Limb (tissue), 2 donors: ENCODE measurements at regions not wholly inside any gene's neighbourhood (a gene's known extent, or its start where the extent isn't known, plus 50 kb on each side); places are given as distances from the start of the nearest gene placed in this dataset.
A peak's percentile ranks its signal among the peaks of the same experiment; 100 is the strongest.

Experiments used
- DNase-seq, 2 donors: peaks; one replicate each; pipeline ENCODE4 v3.0.0-alpha.2; 2016; ENCODE audit errors: extremely low spot score in 2 of 2

GRCh38 chr6:95352064-95352795, 225.1 kb upstream of the MANEA start:
- peak in 1 of 2 donors; percentile 13 for DNase-seq

- DNase-seq, result no peak
Observed at GRCh38 chr6:95354551-95354950, 222.8 kb upstream of the MANEA start.

- DNase-seq, result no peak
Observed at GRCh38 chr6:95357380-95358020, 219.8 kb upstream of the MANEA start.

- no peak for DNase-seq
Observed at GRCh38 chr6:95364016-95364604, 213.2 kb upstream of the MANEA start.

- DNase-seq, result no peak
Observed at GRCh38 chr6:95365454-95365853, 211.9 kb upstream of the MANEA start.

- DNase-seq, result no peak
Observed at GRCh38 chr6:95366414-95366813, 210.9 kb upstream of the MANEA start.

GRCh38 chr6:95383878-95384277, 193.5 kb upstream of the MANEA start:
- DNase-seq, result no peak

- DNase-seq, result no peak
Observed at GRCh38 chr6:95384988-95385387, 192.3 kb upstream of the MANEA start.

- no peak for DNase-seq
Observed at GRCh38 chr6:95387845-95388244, 189.5 kb upstream of the MANEA start.

GRCh38 chr6:95404777-95405176, 172.6 kb upstream of the MANEA start:
- DNase-seq, result no peak

- DNase-seq, result no peak
Observed at GRCh38 chr6:95408111-95408510, 169.2 kb upstream of the MANEA start.

GRCh38 chr6:95410168-95410567, 167.2 kb upstream of the MANEA start:
- no peak for DNase-seq

- DNase-seq, result no peak
Observed at GRCh38 chr6:95413789-95414188, 163.5 kb upstream of the MANEA start.

- no peak for DNase-seq
Observed at GRCh38 chr6:95417856-95418255, 159.5 kb upstream of the MANEA start.

GRCh38 chr6:95420792-95421191, 156.5 kb upstream of the MANEA start:
- no peak for DNase-seq

GRCh38 chr6:95423331-95423730, 154.0 kb upstream of the MANEA start:
- DNase-seq, result no peak

GRCh38 chr6:95431637-95432228, 145.6 kb upstream of the MANEA start:
- peak; percentile 28 to 51 for DNase-seq

GRCh38 chr6:95439741-95440140, 137.6 kb upstream of the MANEA start:
- no peak for DNase-seq

- no peak for DNase-seq
Observed at GRCh38 chr6:95448208-95448607, 129.1 kb upstream of the MANEA start.

GRCh38 chr6:95469511-95469910, 107.8 kb upstream of the MANEA start:
- DNase-seq, result no peak

- DNase-seq, result no peak
Observed at GRCh38 chr6:95478941-95479340, 98.4 kb upstream of the MANEA start.

- DNase-seq, result no peak
Observed at GRCh38 chr6:95487817-95488216, 89.5 kb upstream of the MANEA start.
